ENCODE measurements at regions not wholly inside any gene's neighbourhood (a gene's known extent, or its start where the extent isn't known, plus 50 kb on each side); places are given as distances from the start of the nearest gene placed in this dataset.

- H3K36me3 Mint-ChIP-seq: no peaks in the 10 kb centered on the region
- TF ChIP-seq, protein P1, sequence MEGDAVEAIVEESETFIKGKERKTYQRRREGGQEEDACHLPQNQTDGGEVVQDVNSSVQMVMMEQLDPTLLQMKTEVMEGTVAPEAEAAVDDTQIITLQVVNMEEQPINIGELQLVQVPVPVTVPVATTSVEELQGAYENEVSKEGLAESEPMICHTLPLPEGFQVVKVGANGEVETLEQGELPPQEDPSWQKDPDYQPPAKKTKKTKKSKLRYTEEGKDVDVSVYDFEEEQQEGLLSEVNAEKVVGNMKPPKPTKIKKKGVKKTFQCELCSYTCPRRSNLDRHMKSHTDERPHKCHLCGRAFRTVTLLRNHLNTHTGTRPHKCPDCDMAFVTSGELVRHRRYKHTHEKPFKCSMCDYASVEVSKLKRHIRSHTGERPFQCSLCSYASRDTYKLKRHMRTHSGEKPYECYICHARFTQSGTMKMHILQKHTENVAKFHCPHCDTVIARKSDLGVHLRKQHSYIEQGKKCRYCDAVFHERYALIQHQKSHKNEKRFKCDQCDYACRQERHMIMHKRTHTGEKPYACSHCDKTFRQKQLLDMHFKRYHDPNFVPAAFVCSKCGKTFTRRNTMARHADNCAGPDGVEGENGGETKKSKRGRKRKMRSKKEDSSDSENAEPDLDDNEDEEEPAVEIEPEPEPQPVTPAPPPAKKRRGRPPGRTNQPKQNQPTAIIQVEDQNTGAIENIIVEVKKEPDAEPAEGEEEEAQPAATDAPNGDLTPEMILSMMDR (IDR thresholded peaks at IDR 0.05): no peak
- peaks cover 6 to 13% of the 10 kb centered on the region in 2 donors for H3K4me1 Mint-ChIP-seq
- H3K27ac ChIP-seq (ENCODE audit: low read length): no peak overlapping the region
- H3K4me1 ChIP-seq (ENCODE audit: control insufficient read depth, insufficient read depth, low read length): no peaks in the 10 kb centered on the region
- peaks cover 30% of the 10 kb centered on the region for H3K27me3 ChIP-seq (ENCODE audit: control insufficient read depth, insufficient read depth, low read length)
- DNase-seq (no peak), ATAC-seq (no peak)
- H3K4me3 ChIP-seq (ENCODE audit: low read length): no peak overlapping the region
- H3K4me3 Mint-ChIP-seq: no peak overlapping the region
- 53% methylated on average over 5 of the region's 5 CpGs for WGBS (ENCODE audit: insufficient coverage)
- H3K9me3 ChIP-seq (ENCODE audit: control insufficient read depth, insufficient read depth, low read length): no peaks in the 10 kb centered on the region
- H3K27me3 Mint-ChIP-seq (ENCODE audit: low read depth in 2 of 2): peaks cover 63 to 80% of the 10 kb centered on the region in 2 donors
- H3K9me3 Mint-ChIP-seq: no peaks in the 10 kb centered on the region
- intact Hi-C loops (cut with micrococcal nuclease): no loop called here
- no peak overlapping the region for H3K27ac Mint-ChIP-seq
- no peaks in the 10 kb centered on the region for H3K36me3 ChIP-seq (ENCODE audit: control insufficient read depth, insufficient read depth, low read length)
These were observed 106.7 kb upstream of the HSD17B12 start for GRCh38 chr11:43573873-43574272.

GRCh38 chr11:43574411-43574810 is 106.1 kb upstream of the HSD17B12 start:
- Mint-ChIP-seq H3K27me3 (ENCODE audit: low read depth in 2 of 2) (peaks cover 59 to 78% of the 10 kb centered on the region in 2 donors), H3K27ac (no peak overlapping the region), H3K4me1 (peaks cover 6 to 13% of the 10 kb centered on the region in 2 donors), H3K36me3 (no peaks in the 10 kb centered on the region), H3K4me3 (no peak overlapping the region), H3K9me3 (no peaks in the 10 kb centered on the region)
- WGBS (ENCODE audit: insufficient coverage): 0% methylated on average over 1 of the region's 1 CpG
- Histone ChIP-seq H3K36me3 (ENCODE audit: control insufficient read depth, insufficient read depth, low read length) (no peaks in the 10 kb centered on the region), H3K27ac (ENCODE audit: low read length) (no peak overlapping the region), H3K4me1 (ENCODE audit: control insufficient read depth, insufficient read depth, low read length) (peaks cover 4% of the 10 kb centered on the region), H3K27me3 (ENCODE audit: control insufficient read depth, insufficient read depth, low read length) (peaks cover 30% of the 10 kb centered on the region), H3K4me3 (ENCODE audit: low read length) (no peak overlapping the region), H3K9me3 (ENCODE audit: control insufficient read depth, insufficient read depth, low read length) (no peaks in the 10 kb centered on the region)
- TF ChIP-seq, protein P1 (IDR thresholded peaks at IDR 0.05): no peak
- ATAC-seq (no peak), DNase-seq (no peak)
- intact Hi-C loops (cut with micrococcal nuclease): no loop called here

GRCh38 chr11:43574949-43575912 is 105.3 kb upstream of the HSD17B12 start:
- DNase-seq (peak in 1 of 2 donors; percentile 27), ATAC-seq (no peak)
- TF ChIP-seq, protein P1 (IDR thresholded peaks at IDR 0.05): no peak
- Mint-ChIP-seq H3K27ac (no peak overlapping the region), H3K9me3 (no peaks in the 10 kb centered on the region), H3K4me3 (no peak overlapping the region), H3K36me3 (no peaks in the 10 kb centered on the region), H3K27me3 (ENCODE audit: low read depth in 2 of 2) (peaks cover 64 to 71% of the 10 kb centered on the region in 2 donors), H3K4me1 (peaks cover 6 to 18% of the 10 kb centered on the region in 2 donors)
- Histone ChIP-seq H3K9me3 (ENCODE audit: control insufficient read depth, insufficient read depth, low read length) (no peaks in the 10 kb centered on the region), H3K4me1 (ENCODE audit: control insufficient read depth, insufficient read depth, low read length) (peaks cover 12% of the 10 kb centered on the region), H3K27ac (ENCODE audit: low read length) (no peak overlapping the region), H3K4me3 (ENCODE audit: low read length) (no peak overlapping the region), H3K36me3 (ENCODE audit: control insufficient read depth, insufficient read depth, low read length) (no peaks in the 10 kb centered on the region), H3K27me3 (ENCODE audit: control insufficient read depth, insufficient read depth, low read length) (peaks cover 32% of the 10 kb centered on the region)
- intact Hi-C loops (cut with micrococcal nuclease): no loop called here
- 3% methylated on average over 42 of the region's 50 CpGs for WGBS (ENCODE audit: insufficient coverage)

Data from natural killer cell (primary cell).